ENCODE measurements at regions not wholly inside any gene's neighbourhood (a gene's known extent, or its start where the extent isn't known, plus 50 kb on each side); places are given as distances from the start of the nearest gene placed in this dataset.
"Not testable (repeated sequence)": the region's sequence is repeated elsewhere in the genome, so short reads cannot be mapped to it uniquely, and the experiment has no call there.

DNA sequence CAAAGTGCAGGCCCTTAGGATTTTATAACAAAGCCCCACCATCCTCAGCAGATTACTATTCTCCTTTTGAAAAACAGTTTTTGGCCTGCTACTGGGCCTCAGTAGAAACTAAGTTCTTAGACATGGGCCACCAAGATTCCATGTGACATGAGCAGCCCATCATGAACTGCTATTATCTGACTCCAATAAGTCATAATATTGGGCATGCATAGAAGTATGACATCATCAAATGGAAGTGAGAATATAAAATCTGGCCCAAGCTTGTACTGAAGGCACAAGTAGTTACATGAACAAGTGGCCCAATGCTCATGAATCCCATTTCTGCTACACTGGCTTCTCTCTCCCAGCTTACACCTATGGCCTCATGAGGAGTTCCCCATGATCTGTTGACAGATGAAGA, 404.8 kb downstream of the EPHA5 start:
- no peak for DNase-seq (ENCODE audit: low read depth in 4 of 4, low spot score in 2 of 4)

DNA sequence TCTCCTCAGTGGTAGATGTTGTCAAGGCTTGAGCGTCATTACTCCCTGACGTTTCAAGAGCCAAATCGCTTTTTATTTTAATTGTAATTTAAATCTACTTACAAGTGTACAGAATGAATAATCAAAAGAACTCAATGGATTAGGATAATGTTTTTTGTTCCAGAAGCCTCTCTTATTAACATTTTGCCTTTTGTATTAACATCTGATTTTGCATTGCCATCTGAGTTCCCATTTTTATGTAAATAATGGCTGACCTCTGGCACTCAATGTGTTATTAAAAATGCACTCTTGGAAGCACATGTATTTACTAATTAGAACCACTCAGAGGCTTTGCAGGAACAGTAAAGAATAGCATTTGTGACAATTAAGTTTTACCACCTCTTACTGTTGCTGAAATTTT, 411.0 kb downstream of the EPHA5 start:
- no peak for DNase-seq (ENCODE audit: low read depth in 4 of 4, low spot score in 2 of 4)

DNA sequence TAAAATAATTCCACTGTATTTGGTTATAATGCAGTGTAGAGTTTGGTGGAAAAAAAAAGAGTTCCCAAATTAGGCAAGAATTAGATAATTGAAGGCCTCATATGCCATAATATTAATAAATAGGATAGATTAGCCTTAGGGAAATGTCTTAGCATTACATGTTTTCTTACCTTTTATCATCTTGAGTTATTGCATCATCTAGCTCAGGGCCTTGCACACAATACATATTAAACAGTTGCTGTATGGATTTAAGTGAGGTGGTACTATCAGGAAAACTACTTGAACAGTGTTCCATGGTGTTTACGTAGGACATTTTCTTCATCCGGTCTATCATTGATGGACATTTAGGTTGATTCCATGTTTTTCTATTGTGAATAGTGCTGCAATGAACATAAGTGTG, 419.4 kb downstream of the EPHA5 start:
- no peak for DNase-seq (ENCODE audit: low read depth in 4 of 4, low spot score in 2 of 4)

DNA sequence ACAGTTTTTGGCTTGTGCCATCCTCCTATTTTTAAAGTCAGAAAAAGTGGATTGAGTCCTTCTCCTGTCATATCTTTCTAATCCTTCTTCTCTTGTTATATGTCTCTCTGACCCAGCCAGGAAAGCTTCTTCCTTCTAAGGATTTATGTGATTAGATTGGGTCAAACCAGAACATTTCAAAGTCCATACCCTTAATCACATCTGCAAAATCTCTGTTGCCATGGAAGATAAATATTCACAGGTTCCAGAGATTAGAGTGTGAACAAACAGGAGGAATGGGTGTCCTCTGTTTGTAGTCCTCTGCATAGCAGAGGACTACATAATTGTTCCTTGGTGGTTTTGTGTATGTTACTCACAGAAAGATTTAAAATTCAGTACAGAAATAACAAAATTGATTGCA, 421.2 kb downstream of the EPHA5 start:
- no peak for DNase-seq (ENCODE audit: low read depth in 4 of 4, low spot score in 2 of 4)

DNA sequence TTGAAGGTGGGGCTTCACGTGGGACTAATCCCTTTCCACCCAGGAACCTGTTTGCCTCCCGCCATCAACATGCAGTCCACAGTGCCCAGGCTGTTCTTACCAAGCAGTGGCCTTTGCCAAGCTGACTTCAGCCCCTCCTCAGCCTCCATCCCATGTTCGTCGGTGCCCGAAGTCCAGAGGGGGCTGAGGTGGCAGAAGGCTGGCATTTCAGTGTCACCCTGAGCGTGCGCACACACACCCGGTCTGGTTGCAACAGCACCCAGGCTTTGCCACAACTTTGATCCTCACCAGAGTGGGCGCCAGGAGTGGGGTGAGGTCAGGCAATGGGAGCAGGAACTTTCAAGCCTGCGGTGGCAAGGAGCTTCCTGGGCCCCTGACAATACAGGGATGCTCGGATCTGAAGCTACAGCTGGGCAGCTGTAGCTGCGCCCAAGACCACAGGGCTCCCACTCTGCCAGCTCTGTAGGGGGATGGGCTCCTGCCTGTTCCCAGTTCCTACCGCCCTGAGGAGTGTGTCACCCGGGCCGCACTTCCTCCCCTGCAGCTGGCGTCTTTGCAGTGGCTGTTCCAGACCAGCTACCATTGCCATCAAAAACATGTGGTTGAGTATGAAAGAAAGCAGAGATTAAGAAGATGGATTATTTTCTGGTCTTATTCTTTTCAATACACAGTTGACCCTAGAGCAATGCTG, 428.0 kb downstream of the EPHA5 start:
- DNase-seq (ENCODE audit: low read depth in 4 of 4, low spot score in 2 of 4), result no peak

DNA sequence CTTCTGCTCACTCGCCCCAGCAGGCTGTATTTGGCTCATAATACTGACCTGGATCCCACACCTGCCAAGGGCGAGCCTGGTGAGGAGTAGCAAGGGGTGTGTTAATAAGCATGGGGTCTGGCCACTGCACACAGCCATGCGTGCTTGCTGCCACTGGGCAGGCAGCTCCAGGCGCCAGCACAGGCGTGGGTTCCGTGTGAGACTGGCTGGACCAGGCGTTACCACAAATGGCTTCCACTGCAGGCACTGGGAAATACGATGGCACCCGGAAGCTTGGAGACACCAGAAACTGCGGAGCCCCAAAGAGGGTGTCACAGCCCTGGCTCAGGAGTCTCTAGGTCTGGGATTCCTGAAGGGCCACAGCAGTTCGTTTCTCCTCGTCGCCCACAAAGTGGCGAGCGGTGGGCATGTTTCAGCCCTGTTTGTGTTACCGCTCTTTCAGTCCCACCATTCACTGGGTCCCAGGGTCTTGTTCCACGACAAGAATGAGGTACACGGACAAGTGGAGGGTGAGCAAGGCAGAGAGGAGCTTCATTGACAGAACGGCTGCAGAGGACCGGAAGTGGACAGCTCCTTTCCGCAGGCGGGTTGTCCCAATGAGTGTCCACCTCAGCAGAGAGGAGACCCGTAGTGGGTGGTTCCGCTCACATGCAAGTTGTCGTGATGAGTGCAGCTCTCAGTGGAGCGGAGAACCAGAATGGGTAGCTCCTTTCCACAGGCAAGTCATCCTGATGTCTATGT, 428.9 kb downstream of the EPHA5 start:
- no peak for DNase-seq (ENCODE audit: low read depth in 4 of 4, low spot score in 2 of 4)

DNA sequence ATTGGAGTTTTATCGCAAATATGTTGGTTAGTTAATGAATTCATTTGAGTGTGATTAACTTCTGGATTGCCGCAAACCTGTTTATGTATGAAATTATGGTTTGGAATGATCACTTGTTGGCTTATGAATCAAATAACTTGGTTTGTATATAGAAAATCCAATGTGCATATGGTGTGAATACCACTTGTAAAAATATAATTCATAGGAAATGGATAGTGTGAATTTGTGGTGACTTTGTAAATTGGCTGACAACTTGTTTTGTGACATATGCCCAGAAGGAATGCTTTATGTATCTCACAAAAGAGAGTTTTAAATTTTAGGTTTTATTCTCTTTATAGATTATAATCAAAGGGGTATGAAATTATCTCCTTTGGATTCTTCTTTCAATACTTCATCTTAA, 436.2 kb downstream of the EPHA5 start:
- DNase-seq (ENCODE audit: low read depth in 4 of 4, low spot score in 2 of 4), result no peak

DNA sequence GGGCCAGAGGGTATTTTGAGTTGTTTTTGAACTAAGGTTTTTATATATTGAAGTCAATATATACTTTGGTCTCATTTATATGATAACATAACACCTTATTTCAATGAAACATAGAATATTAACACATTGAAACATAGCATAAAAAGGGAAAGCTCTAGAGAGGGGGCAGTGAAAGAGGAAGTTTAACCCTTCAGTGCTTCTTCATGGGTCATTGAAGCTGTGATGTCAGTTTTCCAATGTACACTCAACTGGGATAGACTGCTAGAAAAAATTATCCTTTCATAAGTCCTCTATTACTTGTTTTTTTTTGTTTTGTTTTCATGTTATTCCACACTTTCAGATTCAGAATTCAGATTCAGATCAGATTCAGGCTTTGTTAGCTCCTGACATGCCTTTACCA, 442.7 kb downstream of the EPHA5 start:
- no peak for DNase-seq (ENCODE audit: low read depth in 4 of 4, low spot score in 2 of 4)

DNA sequence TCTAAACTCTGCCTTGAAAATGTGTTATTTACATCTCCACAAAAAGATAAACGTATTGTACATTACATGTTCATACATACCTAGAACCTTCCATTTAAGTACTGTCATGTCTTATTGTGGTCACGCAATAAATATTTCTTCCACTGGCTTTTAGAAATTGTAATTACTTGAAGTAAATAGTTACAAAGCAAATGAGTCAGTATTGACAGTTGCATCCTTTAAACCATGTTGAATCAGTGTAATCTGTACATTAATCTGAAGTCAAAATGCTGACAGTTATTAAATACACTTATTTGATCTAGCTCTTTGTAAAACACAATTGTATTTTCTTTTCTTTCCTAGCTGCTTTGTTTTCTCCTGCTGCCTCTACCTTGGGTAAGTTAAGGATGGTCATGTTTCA, 446.7 kb downstream of the EPHA5 start:
- DNase-seq (ENCODE audit: low read depth in 4 of 4, low spot score in 2 of 4), result no peak

DNA sequence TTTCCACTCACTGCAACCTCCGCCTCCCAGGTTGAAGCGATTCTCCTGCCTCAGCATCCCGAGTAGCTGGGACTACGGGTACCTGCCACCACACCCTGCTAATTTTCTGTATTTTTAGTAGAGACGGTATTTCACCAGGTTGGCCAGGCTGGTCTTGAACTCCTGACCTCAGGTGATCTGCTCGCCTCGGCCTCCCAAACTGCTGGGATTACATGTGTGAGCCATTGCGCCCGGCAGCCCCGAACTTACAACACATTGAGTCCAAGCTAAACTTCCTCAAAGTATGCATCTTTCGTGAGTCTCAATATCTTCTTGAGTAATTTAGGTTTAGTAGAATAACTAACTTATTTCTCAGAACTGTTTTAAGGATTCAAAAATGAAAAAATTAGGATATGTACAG, 447.2 kb downstream of the EPHA5 start:
- DNase-seq (ENCODE audit: low read depth in 4 of 4, low spot score in 2 of 4), result not testable (repeated sequence)

DNA sequence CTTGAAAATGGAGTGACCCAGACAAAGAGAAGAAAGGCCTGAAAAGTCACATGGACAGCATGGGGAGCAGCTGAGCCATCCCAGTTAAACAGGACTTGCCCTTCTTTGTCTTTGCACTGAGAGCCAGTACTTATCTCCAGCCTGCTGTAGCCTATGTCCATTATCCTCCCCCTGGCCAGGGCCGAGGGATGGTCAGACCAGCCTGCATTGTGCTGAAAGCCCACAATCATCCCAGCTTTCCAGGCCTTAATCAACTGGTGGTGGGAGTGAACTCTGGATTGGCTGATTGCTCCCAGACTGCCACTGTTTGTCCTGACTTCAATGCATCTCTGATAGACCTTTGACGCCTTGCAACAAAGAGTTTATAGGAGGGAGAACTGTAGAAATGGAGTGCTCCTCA, 453.1 kb downstream of the EPHA5 start:
- DNase-seq (ENCODE audit: low read depth in 4 of 4, low spot score in 2 of 4), result no peak

DNA sequence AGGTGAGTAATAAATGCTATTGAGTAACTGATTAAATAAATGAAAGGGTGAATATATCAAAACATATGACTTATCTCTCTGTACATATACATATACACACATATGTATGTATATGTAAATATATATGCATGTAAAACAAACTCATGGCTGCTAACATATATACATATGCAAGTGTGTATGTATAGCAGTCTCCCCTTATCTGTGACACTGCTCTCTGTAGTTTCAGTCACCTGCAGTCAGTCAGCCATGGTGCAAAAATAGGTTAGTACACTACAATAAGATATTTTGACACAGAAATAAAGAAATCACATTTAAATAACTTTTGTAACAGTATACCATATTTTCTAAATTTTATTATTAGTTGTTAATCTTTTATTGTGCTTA, 467.4 kb downstream of the EPHA5 start:
- no peak for DNase-seq (ENCODE audit: low read depth in 4 of 4, low spot score in 2 of 4)

DNA sequence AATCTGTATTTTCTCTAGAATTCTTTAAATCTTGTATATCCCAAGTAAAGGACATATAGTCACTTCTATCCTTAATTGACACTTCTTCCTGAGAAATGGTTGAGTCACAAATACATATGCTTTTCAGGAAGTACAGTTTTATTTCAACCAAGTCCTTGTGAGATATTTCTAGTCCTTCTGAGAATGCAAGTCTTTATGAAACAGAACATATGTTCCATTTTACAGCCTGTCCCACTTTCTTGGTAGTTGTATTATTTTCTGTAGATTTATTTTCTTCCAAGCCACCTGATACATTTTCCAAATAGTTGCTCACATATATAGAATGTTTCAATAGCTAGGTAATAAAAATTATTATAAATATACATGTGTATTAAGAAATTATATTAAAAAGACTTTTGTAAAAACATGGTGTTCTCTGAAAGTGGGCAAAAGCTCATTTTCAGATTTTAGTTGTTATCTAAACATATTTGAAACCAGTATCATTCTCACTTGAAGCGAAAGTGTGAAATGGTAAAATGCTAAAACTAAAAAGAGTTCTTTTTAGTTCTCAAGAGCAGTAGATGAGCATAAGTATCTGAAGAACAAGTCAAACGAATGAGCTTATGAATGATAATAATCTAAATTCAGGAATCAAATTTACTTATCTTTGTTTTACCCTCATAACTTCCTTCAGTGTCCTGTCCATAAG, 468.0 kb downstream of the EPHA5 start:
- no peak for DNase-seq (ENCODE audit: low read depth in 4 of 4, low spot score in 2 of 4)

DNA sequence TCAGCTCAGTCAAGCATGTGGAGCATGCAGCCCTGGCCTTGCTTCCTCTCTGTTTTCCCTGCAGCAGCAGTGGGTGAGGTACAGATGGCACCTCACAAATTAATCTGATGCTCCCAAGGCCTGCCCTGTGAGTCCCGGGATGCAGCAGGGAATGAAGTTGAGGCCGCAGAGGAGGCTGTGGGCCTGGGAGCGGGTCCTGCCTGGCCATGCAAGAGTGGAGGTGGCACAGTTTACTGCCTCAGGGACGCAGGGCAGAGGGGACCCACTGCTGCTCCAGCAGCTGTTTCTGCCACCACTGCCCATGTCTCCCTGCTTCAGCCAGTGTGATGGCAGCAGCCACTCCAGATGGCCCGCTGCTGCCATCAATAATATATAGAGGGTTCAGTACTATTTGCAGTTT, 474.6 kb downstream of the EPHA5 start:
- no peak for DNase-seq (ENCODE audit: low read depth in 4 of 4, low spot score in 2 of 4)

DNA sequence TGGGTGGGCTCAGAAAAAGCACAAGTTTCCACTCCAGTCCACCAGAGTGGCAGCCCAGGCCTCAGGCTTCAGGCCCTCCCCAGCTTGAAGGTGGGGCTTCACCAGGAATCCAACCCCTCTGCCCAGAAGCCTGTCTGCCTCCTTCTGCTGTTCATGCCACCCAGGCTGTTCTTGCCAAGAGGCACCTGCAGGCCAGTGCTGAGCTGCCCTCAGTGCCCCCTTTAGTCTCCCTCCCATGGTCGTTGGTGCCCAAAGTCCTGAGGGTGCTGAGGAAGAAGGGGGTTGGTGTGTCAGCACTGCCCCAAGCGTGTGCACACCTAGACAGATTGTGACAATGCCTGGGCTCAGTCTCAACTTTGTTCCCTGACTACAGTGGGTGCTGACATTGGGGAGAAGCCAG, 475.3 kb downstream of the EPHA5 start:
- no peak for DNase-seq (ENCODE audit: low read depth in 4 of 4, low spot score in 2 of 4)

DNA sequence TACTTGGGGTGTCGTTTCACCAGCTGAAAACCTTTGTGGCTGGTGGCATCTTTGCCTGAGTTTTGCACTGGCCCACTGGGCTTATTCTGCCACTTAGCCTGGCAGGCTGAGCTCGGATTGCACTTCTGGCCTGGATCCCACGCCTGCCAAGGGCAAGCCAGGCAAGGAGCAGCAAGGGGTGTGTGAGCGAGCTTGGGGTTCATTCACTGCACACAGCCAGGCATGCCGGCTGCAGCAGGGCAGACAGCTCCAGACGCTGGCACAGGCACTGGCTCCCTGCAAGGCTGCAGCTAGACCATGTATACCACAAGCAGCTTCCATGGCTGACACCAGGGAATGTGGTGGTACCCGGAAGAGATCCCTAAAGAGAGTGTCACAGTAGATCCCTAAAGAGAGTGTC, 476.3 kb downstream of the EPHA5 start:
- no peak for DNase-seq (ENCODE audit: low read depth in 4 of 4, low spot score in 2 of 4)

DNA sequence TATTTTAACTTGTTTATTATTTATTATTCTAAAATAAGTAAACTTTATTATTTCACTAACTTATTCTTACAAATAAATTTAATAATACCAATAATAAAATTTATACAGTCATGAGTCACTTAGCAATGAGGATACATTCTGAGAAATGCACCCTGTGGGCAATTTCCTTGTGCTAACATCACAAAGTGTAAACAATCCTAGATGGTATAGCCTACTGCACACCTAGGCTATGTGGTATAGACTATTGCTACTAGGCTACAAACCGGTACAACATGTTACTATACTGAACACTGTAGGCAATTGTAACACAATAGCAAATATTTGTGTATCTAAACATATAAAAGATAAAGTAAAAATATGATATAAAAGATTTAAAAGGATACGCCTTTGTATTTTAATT, 479.5 kb downstream of the EPHA5 start:
- DNase-seq (ENCODE audit: low read depth in 4 of 4, low spot score in 2 of 4), result no peak

DNA sequence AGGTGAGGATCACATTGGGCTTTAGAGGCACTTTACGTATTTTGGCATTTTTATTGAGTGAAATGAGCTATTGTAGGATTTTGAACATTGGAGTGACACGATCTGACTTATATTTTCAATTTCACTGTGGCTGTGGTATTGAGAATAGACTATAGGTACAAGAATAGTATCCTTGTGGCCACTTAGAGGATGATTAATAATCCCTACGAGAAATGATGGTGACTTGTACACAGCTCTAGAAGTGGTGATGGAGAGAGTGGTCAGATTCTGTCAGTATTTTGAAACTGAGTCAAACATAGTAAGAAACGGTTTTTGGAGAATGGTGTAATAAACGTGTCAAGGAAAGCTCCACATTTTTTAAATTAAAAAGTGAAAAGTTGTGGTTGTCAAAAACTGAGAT, 494.7 kb downstream of the EPHA5 start:
- DNase-seq (ENCODE audit: low read depth in 4 of 4, low spot score in 2 of 4), result no peak

DNA sequence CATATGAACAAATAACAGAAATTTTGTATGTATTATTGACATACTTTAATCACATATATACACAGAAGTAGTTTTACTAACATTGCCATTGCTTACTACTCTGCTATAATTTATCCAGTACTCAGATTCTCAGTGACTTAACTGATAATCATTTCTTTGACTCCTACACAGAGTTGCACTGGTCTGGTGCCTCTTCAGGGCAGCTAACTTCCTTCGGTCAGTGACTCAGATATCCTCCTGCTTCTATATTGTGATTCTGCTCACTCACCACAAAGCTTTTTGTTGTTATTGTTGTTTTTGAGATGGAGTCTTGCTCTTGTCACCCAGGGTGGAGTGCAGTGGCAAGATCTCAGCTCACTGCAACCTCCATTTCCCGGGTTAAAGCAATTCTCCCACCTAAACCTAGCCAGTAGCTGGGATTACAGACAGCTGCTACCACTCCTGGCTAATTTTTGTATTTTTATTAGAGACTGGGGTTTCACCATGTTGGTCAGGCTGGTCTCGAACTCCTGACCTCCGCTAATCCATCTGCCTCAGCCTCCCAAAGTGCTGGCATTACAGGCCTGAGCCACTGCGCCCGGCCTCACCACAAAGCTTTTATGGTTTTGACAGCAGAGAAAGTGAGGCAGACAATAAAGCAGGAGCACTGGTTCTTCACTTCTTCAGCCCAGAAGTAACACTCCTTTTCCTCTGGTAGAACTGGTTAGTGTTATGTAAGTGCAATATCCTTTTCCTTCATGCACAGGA, 499.3 kb downstream of the EPHA5 start:
- DNase-seq (ENCODE audit: low read depth in 4 of 4, low spot score in 2 of 4), result no peak

DNA sequence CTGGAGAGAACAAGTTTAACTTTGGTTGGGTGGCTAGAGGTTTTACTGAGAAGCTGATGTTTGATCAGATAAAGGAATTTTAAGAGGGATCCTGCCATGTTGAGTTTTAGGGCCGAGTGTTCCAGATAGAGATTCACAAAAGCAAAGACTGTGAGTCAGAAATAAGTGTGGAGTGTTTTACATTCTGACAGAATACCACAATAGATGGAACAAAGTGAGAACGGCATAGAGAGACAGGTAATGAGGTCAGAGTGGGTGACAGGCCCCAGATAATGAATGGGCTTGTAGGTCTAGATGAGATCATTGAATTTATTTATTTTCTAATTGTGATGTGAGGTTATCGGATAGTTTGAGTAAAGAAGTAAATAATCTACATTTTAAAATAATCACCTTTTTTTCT, 502.6 kb downstream of the EPHA5 start:
- DNase-seq (ENCODE audit: low read depth in 4 of 4, low spot score in 2 of 4), result no peak

DNA sequence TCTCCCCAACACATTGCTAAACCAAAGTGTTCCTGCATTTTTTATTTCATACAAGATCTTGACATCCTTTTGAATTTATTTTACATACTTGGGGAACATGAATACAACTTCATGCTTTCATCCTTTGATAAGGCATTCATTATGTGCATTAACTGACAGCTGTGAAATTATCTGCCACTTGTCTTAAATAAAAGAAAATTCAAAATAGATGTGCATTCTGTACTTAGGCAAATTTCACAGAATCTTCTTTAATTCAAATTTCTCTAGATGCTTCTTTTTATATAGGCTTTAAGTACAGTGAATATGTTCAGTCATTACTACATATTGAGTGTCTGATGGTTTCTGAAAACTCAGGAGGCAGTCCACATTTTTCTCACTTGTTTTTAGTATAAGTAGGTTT, 518.1 kb downstream of the EPHA5 start:
- DNase-seq (ENCODE audit: low read depth in 4 of 4, low spot score in 2 of 4), result no peak
